ENCODE measurements at regions not wholly inside any gene's neighbourhood (a gene's known extent, or its start where the extent isn't known, plus 50 kb on each side); places are given as distances from the start of the nearest gene placed in this dataset.

- no peak for DNase-seq (ENCODE audit: low spot score)
- H3K36me3 ChIP-seq = no peaks in the 10 kb centered on the region
- no peaks in the 10 kb centered on the region for H3K9me3 ChIP-seq
- H3K27me3 ChIP-seq (replicated peaks; ENCODE audit: insufficient read depth) = no peaks in the 10 kb centered on the region
- 91% methylated on average over 4 of the region's 4 CpGs for WGBS
- intact Hi-C loops (cut with DNase I) = no loop called here
- H3K4me3 ChIP-seq = no peak overlapping the region
- no peaks in the 10 kb centered on the region for H3K4me1 ChIP-seq (replicated peaks)
- H3K27ac ChIP-seq = no peak overlapping the region
- no peak for TF ChIP-seq CTCF (IDR thresholded peaks at IDR 0.05)
- no peak for TF ChIP-seq POLR2A (IDR thresholded peaks at IDR 0.05)
- no peak for TF ChIP-seq POLR2AphosphoS5 (IDR thresholded peaks at IDR 0.05)
These were observed 55.4 kb upstream of the SIRPG start for GRCh38 chr20:1712634-1713624.

DNA sequence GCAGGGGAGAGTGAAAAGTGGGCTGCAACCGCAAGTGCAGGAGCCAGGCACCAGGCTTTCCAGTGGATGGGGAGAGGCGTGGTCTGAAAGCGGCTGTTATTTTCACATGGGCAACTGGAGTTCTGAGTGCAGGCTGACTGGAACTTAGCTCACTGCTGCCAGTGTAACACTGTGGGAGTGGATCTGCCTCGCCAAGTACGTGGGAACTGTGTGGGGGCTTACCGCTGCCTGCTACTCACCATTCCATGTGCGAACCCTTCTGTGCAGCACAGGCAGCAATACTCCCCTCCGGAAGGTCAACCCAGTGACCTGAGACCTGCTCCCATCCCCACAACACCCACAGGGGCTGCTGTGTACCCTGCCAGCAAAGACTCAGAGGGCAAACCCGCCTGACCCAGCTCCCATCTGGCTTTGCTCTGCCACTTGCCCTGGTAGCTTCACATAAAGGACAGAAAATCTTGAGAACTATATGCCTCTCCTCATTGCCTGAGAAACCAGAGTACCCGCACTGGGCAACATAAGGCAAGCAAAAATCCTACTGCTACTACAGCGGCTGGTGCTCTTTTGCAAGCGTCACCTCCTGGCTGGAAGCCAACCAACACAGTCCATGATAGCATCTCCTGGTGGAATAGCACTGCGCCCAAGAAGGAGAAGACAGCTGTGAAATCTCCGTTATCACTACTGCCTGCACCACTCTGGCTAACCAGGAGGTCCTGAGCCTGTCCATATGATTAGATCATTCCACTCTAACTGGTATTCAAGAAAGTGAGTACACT lies 54.4 kb upstream of the SIRPG start:
- H3K27ac ChIP-seq = no peak overlapping the region
- intact Hi-C loops (cut with DNase I) = no loop called here
- no peaks in the 10 kb centered on the region for H3K36me3 ChIP-seq
- no peaks in the 10 kb centered on the region for H3K27me3 ChIP-seq (replicated peaks; ENCODE audit: insufficient read depth)
- DNase-seq (ENCODE audit: low spot score) = no peak
- 68% methylated on average over 14 of the region's 14 CpGs for WGBS
- no peak overlapping the region for H3K4me3 ChIP-seq
- TF ChIP-seq CTCF (IDR thresholded peaks at IDR 0.05) (no peak), POLR2AphosphoS5 (IDR thresholded peaks at IDR 0.05) (no peak), POLR2A (IDR thresholded peaks at IDR 0.05) (no peak)
- H3K4me1 ChIP-seq (replicated peaks) = no peaks in the 10 kb centered on the region
- H3K9me3 ChIP-seq = no peaks in the 10 kb centered on the region

DNA sequence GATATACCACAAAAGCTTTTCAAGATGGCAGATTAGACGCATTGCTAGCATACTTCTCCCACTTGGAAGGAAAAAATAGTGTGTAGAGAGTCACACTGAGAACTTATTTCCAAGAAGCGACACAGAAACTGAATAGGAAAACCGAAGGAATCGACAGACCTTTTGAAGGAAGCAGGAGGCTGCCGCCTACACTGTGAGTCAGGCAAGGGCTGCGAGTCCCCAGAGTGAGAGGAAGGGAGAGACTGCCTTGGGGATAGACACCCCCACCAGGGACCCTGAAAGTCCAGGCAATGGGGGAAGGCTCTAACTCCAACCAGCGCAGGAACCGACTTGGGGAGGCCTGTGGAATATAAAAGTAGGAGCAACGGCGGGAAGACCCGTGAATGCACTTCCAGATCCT lies 53.7 kb upstream of the SIRPG start:
- no peak overlapping the region for H3K27ac ChIP-seq
- H3K4me3 ChIP-seq = no peak overlapping the region
- H3K27me3 ChIP-seq (replicated peaks; ENCODE audit: insufficient read depth) = no peaks in the 10 kb centered on the region
- TF ChIP-seq POLR2A (IDR thresholded peaks at IDR 0.05) = no peak
- no peak for TF ChIP-seq POLR2AphosphoS5 (IDR thresholded peaks at IDR 0.05)
- TF ChIP-seq CTCF (IDR thresholded peaks at IDR 0.05) = no peak
- WGBS = 84% methylated on average over 11 of the region's 11 CpGs
- intact Hi-C loops (cut with DNase I) = no loop called here
- H3K36me3 ChIP-seq = no peaks in the 10 kb centered on the region
- no peaks in the 10 kb centered on the region for H3K4me1 ChIP-seq (replicated peaks)
- no peaks in the 10 kb centered on the region for H3K9me3 ChIP-seq
- no peak for DNase-seq (ENCODE audit: low spot score)

DNA sequence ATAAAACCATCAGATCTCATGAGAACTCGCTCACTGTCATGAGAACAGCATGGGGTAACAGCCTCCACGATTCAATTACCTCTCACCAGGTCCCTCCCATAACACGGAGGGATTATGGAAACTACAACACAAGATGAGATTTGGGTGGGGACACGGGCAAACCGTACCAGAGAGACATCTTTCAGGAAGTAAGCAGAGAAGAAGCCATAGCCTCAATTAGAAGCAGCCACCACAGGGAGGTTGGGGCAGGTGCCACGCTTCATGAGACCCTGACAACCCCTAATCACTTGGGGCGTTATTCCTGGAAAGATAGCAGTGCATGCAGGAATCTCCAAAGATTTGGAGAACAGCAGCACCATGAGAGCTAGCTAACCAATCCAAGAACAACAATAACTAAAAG lies 52.9 kb upstream of the SIRPG start:
- DNase-seq (ENCODE audit: low spot score) = no peak
- Histone ChIP-seq H3K36me3 (no peaks in the 10 kb centered on the region), H3K4me1 (replicated peaks) (no peaks in the 10 kb centered on the region), H3K27ac (no peak overlapping the region), H3K4me3 (no peak overlapping the region), H3K9me3 (no peaks in the 10 kb centered on the region), H3K27me3 (replicated peaks; ENCODE audit: insufficient read depth) (no peaks in the 10 kb centered on the region)
- intact Hi-C loops (cut with DNase I) = no loop called here
- TF ChIP-seq CTCF (IDR thresholded peaks at IDR 0.05) (no peak), POLR2AphosphoS5 (IDR thresholded peaks at IDR 0.05) (no peak), POLR2A (IDR thresholded peaks at IDR 0.05) (no peak)
- 52% methylated on average over 7 of the region's 7 CpGs for WGBS

Data from prostate gland (tissue), 2 donors.